Ishikawa (cell line): ENCODE measurements at regions not wholly inside any gene's neighbourhood (a gene's known extent, or its start where the extent isn't known, plus 50 kb on each side); places are given as distances from the start of the nearest gene placed in this dataset.

ENCODE experiments used
- CEBPB ChIP-seq: IDR thresholded peaks from 2 replicates; pipeline ENCODE4 v1.6.1; 2012
- CREB1 ChIP-seq: IDR thresholded peaks from 2 replicates; pipeline ENCODE4 v1.6.1; 2012; ENCODE audit warnings: low read depth
- EGR1 ChIP-seq: IDR thresholded peaks from 2 replicates; pipeline ENCODE4 v1.6.1; 2012
- EP300 ChIP-seq: IDR thresholded peaks from 2 replicates; pipeline ENCODE4 v1.6.1; 2012; ENCODE audit warnings: borderline replicate concordance
- FOXM1 ChIP-seq: IDR thresholded peaks from 2 replicates; pipeline ENCODE4 v1.6.1; 2012; ENCODE audit warnings: low read depth, borderline replicate concordance
- MAX ChIP-seq: IDR thresholded peaks from 2 replicates; pipeline ENCODE4 v1.6.1; 2012
- NFIC ChIP-seq: IDR thresholded peaks from 2 replicates; pipeline ENCODE4 v1.6.1; 2012
- RAD21 ChIP-seq: IDR thresholded peaks from 2 replicates; pipeline ENCODE4 v1.6.1; 2012; ENCODE audit warnings: low read depth
- REST ChIP-seq: IDR thresholded peaks from 2 replicates; pipeline ENCODE4 v1.6.1; 2012; ENCODE audit warnings: low read depth, mild to moderate bottlenecking
- TAF1 ChIP-seq: IDR thresholded peaks from 2 replicates; pipeline ENCODE4 v1.6.1; 2012; ENCODE audit warnings: low read depth, mild to moderate bottlenecking
- TCF12 ChIP-seq: IDR thresholded peaks from 2 replicates; pipeline ENCODE4 v1.6.1; 2012; ENCODE audit warnings: low read depth
- TEAD4 ChIP-seq: IDR thresholded peaks from 2 replicates; pipeline ENCODE4 v1.6.1; 2012
- USF1 ChIP-seq: IDR thresholded peaks from 2 replicates; pipeline ENCODE4 v1.6.1; 2012
- YY1 ChIP-seq: IDR thresholded peaks from 2 replicates; pipeline ENCODE4 v1.6.1; 2012; ENCODE audit warnings: low read depth
- ZBTB7A ChIP-seq: IDR thresholded peaks from 2 replicates; pipeline ENCODE4 v1.6.1; 2012; ENCODE audit warnings: low read depth

- TF ChIP-seq FOXM1 (no peak), EGR1 (no peak), MAX (no peak), TEAD4 (no peak), CEBPB (no peak), YY1 (no peak), REST (no peak), NFIC (no peak), EP300 (no peak), CREB1 (no peak), TAF1 (no peak), ZBTB7A (no peak), RAD21 (no peak), TCF12 (no peak), USF1 (no peak)
Measured at GRCh38 chr10:129335942-129336341, 131.1 kb upstream of the MGMT start.

- TF ChIP-seq CREB1 (no peak), NFIC (no peak), MAX (no peak), CEBPB (no peak), EGR1 (no peak), TCF12 (no peak), EP300 (no peak), RAD21 (no peak), USF1 (no peak), ZBTB7A (no peak), YY1 (no peak), TAF1 (no peak), TEAD4 (no peak), FOXM1 (no peak), REST (no peak)
Measured at GRCh38 chr10:129339191-129339590, 127.8 kb upstream of the MGMT start.

GRCh38 chr10:129339841-129340240 is 127.2 kb upstream of the MGMT start:
- no peak for TF ChIP-seq EGR1
- TF ChIP-seq CREB1: no peak
- no peak for TF ChIP-seq ZBTB7A
- no peak for TF ChIP-seq RAD21
- TF ChIP-seq FOXM1: no peak
- no peak for TF ChIP-seq CEBPB
- no peak for TF ChIP-seq REST
- no peak for TF ChIP-seq TCF12
- TF ChIP-seq USF1: no peak
- TF ChIP-seq TEAD4: no peak
- no peak for TF ChIP-seq EP300
- TF ChIP-seq TAF1: no peak

GRCh38 chr10:129341087-129341486 is 126.0 kb upstream of the MGMT start:
- TF ChIP-seq TEAD4 (no peak), YY1 (no peak), CEBPB (no peak), EGR1 (no peak), REST (no peak), TCF12 (no peak), TAF1 (no peak), EP300 (no peak), CREB1 (no peak), MAX (no peak), ZBTB7A (no peak), USF1 (no peak), NFIC (no peak), RAD21 (no peak), FOXM1 (no peak)
